ENCODE measurements at regions not wholly inside any gene's neighbourhood (a gene's known extent, or its start where the extent isn't known, plus 50 kb on each side); places are given as distances from the start of the nearest gene placed in this dataset.
"Not testable (repeated sequence)": the region's sequence is repeated elsewhere in the genome, so short reads cannot be mapped to it uniquely, and the experiment has no call there.

DNA sequence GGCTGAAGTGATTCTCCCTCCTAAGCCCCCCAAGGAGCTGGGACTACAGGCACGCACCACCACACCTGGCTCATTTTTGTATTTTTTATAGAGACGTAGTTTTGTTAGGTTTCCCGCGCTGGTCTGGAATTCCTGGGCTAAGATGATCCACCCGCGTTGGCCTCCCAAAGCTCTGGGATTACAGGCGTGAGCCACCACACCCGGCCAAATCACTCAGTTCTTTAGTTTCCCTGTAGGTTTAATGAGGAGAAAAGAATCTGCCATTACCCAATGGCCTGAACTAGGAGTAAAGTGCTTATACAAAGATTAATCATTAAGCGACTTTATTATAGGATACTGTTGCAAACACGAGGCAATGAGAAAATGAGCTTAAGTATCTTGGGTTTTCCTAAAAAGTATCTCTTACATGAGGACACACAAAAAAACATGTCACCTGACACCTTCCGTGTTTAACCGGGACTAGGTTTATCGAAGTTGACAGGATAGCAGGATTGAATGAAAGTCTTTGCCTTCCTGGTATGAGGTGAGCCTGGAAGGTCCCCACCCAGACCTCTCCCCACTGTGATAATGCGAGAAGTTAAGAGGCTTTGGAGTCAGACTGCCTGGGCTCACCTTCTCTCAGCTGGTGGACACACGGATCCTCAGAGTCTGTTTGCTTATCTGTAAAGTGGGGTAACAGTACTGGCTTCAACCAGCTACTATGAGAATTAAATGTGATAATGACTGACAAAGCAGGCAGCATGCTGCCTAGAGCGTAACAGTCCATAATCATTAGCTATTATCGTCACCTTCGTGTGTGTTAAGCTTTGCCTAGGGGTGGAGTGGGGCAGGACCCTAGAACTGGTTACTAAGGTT lies 133.5 kb upstream of the KRAS start:
- DNase-seq (ENCODE audit: low read depth, low spot score) = no peak

DNA sequence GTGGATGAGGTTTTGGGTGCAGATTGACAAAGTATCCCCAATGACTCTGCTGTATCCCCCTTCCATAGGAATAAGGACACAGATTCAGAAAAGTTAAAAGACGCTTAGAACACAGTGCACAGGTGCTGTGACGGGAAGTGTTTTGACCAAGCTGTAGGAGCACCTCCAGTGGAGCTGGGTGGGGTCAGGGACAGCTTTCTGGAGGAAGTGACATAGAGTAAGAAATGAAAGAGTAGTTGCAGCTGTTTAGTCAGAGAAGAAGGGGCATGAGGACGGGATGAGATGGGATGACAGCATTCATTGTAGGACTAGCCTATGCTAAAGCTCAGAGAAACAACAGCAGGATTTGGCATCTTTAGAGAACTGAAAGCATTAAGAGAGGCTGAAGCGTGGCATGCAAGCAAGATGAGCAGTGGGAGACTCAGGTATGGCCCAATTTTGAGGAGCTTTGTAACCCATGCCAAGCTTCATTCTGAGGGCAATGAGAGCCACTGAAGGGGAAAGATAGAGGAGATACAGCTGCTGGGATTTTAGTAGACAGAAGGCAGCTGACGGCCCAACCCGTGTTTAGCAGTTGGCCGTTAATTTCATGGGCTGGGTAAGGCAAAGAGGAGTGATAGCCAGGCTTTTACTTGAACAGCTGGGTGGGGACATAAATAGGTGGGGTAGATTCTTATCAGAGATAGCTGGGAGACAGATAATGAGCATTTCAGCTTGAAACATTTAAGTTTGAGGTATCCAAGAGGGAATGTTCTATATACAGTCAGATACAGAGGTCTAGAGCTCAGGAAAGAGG lies 131.8 kb upstream of the KRAS start:
- no peak for DNase-seq (ENCODE audit: low read depth, low spot score)

DNA sequence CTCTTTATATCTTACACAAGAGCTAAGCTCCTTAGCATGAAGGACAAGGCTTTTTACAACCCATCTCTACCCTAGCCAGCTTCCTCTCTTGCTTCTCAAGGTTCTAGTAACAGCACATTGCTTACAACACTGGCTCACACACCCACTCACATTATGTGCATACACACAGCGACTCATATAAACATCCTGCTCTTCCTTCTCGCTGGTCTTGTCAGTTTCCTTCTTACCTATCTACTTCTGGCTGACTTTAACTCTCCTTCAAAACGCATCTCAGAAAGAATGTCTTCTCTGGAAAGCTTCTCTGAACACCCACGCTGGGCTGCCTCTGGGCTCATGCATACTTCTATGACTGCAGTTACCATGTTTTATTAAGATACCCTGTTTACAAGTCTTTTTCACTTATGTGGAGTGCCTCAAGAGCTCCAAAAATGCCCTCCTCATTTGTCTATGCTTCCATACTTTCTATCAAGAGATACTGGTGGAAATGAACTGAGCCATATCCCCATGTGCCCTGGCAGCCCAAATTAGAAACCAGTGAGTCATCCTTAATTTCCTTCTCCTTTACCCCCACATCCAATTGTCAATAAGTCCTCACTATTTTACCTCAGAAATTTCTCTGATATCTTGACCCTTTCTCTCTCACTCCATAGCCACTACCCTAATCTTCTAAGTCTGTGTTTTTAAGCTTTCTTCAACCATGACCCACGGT lies 126.9 kb upstream of the KRAS start:
- DNase-seq (ENCODE audit: low read depth, low spot score) = no peak

DNA sequence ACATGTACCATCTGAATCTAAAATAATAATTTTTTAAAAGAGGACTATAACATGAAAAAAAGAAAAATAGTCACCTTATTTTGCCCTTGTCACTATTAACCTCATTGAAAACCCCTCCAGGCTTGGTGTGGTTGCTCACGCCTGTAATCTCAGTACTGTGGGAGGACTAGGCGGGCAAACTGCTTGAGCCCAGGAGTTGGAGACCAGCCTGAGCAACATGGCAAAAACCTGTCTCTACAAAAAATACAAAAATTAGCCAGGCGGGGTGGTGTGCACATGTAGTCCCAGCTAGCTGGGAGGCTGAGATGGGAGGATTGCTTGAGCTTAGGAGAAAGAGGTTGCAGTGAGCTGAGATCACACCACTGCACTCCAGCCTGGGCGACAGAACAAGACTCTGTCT lies 126.3 kb upstream of the KRAS start:
- no peak for DNase-seq (ENCODE audit: low read depth, low spot score)

DNA sequence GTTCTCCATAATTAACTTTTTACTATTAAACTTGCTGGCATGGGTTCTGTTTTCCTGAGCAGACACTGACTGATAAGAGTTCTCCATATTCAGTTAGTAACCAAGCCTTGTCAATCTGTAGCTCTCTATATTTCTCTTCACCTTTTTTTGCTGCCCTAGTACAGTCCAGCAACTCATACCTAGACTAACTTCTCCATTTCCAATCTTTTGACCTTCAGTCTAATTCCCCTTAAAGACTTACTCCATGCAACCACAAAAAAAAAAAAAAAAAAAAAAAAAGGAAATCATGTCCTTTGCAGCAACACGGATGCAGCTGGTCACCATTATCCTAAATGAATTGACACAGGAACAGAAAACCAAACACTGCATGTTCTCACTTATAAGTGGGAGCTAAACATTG lies 125.7 kb upstream of the KRAS start:
- DNase-seq (ENCODE audit: low read depth, low spot score) = no peak

DNA sequence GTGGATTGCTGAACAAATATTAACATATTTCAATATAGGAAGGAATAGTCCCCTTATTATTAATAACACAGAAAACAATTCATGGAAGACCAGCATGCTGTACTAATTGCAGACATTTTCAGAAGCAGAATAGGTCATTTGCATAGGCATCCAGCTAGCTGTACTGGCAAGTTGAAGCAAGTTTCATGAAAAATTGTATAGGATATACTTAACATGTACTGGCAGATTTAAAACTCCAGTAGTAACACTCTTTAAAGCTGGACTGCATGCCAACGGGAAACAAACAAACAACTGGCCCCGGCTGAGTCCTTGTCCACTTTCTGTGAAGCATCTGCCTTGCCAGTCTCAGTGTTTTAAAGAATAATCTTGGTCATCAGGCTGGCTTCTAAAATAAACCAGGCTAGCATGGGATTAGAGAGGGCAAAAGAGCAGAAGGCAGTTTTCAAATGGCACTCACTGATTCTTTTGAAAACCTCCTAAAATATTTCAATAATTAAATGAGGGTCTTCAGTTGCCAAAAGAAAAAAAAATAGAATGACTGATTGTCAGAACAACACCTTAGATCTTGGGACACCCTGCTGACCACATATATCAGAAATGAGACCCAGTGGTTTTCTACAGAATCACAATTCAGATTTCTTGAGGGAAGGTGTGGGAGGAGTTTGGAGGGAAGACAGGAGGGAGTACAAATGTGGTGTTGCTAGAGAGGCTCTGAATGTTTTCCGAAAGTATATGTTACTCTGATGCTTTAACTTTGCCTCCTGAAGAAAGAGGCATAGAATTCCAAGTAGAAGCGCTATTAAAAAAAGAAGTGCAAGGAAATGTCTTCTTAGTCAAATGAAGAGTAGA lies 122.5 kb upstream of the KRAS start:
- DNase-seq (ENCODE audit: low read depth, low spot score) = no peak

DNA sequence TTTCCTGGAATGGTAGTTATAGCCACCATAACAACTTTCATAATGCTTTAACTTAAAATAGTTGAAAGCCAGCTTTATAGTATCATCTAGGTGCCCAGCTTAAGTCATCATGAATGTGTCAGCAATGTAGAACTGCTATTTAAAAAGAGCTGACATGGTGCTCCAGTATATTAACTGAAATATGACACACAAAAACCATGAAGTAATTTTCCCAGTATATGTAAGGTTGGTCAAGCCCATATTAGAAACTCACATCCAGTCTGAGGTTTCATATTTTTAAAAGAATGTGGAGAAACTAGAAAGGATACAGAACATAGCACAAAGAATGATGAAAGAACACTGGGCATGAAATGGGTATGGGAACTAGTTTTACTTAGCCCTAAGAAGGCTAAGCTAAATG lies 121.3 kb upstream of the KRAS start:
- DNase-seq (ENCODE audit: low read depth, low spot score) = no peak

DNA sequence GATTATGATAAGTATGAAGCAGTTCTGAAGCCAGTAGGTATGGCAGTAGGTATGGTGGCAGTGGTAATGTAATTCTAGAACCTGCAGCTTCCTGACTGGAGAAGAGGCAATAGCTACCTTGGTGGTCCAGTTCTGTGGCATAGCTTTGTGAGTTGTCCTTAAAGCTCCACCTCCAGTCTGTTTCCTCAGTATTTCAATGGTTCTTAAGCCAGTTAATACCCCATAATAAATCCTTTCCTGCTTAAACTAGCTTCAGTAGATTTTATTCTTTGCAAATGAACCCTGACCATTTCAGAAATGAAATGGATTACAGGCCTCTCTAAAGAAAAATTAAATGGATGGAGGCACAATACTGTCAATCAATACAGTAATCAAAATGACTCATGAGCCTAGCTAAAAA lies 117.8 kb upstream of the KRAS start:
- DNase-seq (ENCODE audit: low read depth, low spot score) = no peak

DNA sequence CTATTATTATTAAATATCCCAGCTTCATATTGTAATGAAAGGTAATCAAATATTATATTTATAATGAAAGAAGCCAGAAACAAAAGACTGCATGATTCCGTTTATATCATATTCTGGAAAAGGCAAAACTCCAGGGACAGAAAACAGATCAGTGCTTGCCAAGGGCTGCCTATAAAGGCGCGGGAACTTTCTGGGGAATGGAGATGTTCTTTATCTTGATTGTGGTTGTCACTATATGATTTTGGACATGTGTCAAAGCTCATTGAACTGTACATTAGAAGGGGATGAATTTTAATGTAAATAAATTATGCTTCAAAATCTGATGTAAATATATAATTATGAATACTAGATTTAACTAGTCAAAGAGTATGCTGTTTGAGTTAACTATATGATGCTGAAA lies 115.4 kb upstream of the KRAS start:
- DNase-seq (ENCODE audit: low read depth, low spot score) = no peak

DNA sequence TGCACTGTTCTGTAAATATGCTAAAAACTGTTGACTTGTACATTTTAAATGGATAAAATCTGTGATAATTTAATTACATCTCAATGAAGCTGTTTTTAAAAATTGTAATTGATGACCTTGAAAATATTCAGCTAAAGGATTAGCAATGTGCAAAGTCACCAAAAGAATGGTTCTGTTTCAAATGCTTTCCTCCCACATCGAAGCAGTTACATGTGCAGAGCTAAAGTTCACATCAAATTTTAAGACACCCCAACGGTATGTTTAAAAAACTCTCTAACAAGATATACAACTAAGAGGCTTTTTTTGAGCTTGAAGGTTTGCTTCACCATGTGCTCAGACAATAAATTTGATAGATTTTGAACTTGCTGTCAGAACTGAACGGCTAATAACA lies 114.6 kb upstream of the KRAS start:
- DNase-seq (ENCODE audit: low read depth, low spot score) = no peak

DNA sequence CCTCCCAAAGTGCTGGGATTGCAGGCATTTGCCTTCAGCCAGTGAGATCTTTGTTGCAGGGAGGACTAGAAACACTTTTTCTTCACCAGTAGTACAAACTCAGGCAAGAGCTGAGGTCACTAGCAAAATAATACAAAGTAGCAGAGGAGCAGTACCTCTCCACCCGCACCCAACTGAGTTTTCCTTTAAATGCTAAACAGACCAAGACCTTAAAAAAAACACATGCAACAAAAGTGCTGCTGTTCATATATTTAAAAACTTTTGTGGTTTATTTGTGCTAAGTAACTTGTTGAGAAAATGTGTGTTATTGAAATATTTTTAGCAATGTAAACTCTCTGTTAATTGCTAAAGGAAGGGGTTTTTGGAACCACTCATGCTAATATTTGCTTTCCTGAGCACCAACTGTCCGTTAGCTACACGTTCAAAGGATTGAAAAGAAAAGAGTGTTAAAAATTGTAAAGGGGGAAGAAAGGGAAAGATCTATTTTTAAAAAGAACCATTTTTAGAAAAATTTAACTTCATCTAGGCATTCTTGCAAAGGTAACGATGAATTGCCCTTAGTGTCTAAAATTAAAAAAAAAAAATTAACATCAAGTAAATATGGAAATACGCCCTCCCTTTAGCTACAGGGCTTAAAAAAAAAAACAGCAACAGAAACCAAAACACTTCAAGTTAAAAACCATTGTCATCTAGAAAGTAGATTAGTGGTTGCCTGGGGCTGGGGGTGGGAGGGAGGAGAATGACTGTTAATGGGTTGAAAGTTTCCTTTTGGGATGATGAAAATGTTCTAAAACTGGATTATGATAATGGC lies 114.0 kb upstream of the KRAS start:
- no peak for DNase-seq (ENCODE audit: low read depth, low spot score)

DNA sequence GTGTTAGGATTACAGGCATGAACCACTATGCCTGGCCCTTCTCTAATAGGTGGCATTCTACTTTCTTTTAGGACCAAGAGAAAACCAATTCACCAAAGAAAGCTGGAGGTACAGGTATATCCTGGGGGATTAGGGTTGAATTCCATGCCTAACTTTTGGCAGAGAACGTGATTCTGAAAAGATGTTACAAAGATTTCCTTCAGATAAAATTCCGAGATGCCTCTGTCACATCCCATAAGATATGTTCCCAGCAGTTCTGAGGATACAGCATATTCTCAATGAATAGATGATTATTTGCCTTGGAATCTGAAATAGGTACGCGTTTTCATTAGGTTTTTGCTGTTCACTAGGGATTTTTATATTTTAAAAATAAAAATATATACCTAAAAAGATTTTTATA lies 111.9 kb upstream of the KRAS start:
- no peak for DNase-seq (ENCODE audit: low read depth, low spot score)

DNA sequence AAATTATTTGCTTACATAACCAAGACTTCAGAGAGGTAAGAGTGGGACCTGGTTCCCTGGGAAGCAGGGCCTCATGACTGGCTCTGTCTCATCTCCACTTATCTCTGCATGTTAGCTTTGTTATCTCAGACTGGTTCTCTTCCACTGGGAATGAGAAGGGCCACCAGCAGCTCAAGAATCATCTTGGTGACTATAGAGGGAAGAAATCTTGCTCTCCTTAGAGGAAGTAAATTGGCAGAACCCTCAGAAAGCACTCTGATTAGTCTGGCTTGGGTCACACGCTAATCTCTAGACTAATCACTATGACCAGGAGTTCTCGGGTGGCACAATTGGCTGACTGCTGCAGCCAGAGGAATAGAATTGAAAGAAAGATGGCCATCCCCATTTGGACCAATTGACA lies 110.8 kb upstream of the KRAS start:
- no peak for DNase-seq (ENCODE audit: low read depth, low spot score)

DNA sequence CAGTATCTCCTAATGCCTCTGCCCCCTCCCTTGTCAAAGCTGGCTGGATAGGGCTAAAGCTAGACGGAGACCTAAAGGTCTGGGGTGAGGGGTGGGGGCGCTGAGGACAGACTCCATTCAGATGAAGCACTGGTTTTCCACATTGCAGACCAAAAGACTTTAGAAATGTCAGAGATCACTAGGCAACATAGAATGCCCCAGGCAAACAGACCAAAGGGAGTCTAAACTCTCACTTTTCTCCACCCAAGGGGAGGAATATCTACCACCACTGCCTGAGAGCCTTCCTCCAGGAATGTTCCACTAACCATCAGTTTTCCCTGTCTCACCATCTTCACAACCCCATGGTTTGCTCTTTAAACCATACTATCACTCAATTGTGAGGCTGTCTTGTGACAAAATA lies 106.9 kb upstream of the KRAS start:
- no peak for DNase-seq (ENCODE audit: low read depth, low spot score)

DNA sequence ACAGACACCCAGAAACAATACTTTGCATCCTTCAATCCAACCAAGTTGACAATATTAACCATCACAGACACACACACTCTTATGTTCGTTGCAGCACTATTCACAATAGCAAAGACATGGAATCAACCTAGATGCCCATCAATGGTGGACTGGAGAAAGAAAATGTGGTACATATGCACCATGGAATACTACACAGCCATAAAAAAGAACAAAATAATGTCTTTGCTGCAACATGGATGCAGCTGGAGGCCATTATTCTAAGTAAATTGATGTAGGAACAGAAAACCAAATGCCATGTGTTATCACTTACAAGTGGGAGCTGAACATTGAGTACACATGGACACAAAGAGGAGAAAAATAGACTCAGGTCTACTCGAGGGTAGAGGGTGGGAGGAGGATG lies 102.2 kb upstream of the KRAS start:
- DNase-seq (ENCODE audit: low read depth, low spot score) = not testable (repeated sequence)

DNA sequence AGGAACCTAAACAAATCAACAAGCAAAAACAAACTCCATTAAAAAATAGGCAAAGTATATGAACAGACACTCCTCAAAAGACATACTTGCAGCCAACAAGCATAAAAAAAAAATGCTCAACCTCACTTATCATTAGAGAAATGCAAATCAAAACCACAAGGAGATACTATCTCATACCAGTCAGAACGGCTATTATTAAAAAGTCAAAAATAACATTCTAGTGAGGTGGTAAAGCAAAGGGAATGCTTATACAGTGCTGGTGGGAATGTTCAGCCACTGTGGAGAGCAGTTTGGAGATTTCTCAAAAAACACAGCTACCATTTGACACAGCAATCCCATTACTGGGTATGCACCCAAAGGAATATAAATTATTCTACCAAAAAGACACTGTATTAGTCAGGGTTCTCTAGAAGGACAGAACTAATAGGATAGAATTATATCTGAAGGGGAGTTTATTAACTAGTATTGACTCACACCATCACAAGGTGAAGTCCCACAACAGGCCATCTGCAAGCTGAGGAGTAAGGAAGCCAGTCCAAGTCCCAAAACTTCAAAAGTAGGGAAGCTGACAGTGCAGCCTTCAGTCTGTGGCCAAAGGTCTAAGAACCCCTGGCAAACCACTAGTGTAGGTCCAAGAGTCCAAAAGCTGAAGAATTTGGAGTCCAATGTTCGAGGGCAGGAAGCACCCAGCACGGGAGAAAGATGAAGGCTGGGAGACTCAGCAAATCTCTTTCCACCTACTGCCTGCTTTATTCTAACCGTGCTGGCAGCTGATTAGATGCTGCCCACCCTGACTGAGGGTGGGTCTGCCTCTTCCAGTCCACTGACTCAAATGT lies 101.6 kb upstream of the KRAS start:
- DNase-seq (ENCODE audit: low read depth, low spot score) = no peak

DNA sequence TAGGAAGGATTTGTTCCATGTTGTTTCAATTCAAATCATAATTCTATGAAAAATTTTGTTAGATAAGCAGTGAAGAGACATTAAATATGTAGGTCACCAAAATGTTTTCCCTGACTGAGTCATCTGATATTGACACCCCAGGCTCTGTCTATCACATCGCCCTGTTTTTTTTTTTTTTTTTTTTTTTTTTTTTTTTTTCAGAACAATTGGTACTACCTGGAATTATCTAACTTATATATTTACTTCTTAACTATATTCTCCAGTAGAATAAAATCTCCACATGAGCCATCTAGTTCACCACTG lies 97.8 kb upstream of the KRAS start:
- no peak for DNase-seq (ENCODE audit: low read depth, low spot score)

DNA sequence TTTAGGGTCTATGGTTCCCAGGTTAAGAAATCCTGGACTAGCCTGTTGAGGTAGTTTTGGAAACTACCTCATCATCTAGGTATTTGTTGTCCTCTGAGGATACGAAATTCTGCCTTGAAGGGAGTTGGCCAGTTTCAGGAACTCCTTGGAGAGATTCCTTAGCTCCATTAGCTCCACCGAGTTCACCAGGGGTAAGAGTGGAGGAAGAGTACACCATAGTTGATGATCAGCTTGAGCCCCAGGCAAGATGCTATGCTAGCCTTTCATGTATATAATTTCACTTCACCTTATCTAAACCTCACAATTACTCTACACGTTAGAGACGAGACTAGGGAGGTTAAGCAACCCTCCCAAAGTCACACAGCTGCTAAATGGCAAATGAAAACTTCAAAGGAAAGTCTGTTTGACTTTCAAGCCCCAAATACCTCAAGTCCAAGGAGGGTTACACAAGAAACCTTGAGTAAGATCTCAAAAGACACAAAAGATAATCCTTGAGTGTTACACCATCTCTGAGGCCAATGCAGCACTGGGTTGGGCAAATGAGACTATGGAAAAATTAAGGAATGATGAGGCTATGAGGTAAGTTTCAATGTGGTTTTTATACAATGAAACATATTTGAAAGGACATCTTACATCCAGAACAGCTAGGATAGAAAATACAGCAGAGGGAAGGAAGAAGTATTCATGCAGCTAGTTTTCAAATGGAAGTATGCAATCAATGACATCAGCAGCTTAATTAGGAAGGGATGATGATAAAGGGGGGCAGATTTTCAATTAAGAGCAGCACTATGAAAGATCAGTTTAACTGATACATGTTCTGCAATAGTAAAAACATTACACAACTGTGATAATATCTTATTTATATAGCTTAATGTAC lies 97.2 kb upstream of the KRAS start:
- DNase-seq (ENCODE audit: low read depth, low spot score) = no peak

DNA sequence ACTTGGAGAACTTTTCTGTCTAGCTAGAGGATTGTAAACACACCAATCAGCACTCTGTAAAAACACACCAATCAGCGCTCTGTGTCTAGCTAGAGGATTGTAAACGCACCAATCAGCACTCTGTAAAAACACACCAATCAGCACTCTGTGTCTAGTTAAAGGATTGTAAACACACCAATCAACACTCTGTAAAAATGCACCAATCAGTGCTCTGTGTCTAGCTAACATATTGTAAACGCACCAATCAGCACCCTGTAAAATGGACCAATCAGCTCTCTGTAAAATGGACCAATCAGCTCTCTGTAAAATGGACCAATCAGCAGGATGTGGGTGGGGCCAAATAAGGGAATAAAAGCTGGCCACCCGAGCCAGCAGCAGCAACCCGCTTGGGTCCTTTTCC lies 91.1 kb upstream of the KRAS start:
- not testable (repeated sequence) for DNase-seq (ENCODE audit: low read depth, low spot score)
